Endothelial cell of umbilical vein (primary cell): ENCODE measurements at regions not wholly inside any gene's neighbourhood (a gene's known extent, or its start where the extent isn't known, plus 50 kb on each side); places are given as distances from the start of the nearest gene placed in this dataset.

Experiments
- BruUV-seq: library from RNA; stranded (reverse); fragments of 400-500 nt; replicated peaks from 2 replicates; lab custom pipeline; 2021; lab: Mats Ljungman, UMichigan
- CTCF ChIA-PET: fragments of 300-600, 350-600 bp; sonication (Branson Sonifier 250); formaldehyde crosslinking; loops from one replicate; lab custom pipeline; 2021; ENCODE audit warnings: antibody characterized with exemption, inconsistent platforms; lab: Charles Lee
- POLR2A ChIA-PET: fragments of 300-600, 350-600 bp; sonication (Branson Sonifier 250); formaldehyde crosslinking; loops from one replicate; lab custom pipeline; 2021; ENCODE audit warnings: antibody characterized with exemption, inconsistent platforms; lab: Charles Lee
- DNase-seq: peaks from one replicate; pipeline ENCODE4 v3.0.0-alpha.2; 2011; ENCODE audit warnings: low read depth, low spot score
- FAIRE-seq: peaks from 2 replicates; lab custom pipeline; 2011; peaks lifted over from hg19 to GRCh38; lab: Jason Lieb, UNC
- H2AFZ ChIP-seq: 2 replicates; pipeline ENCODE4 v1.6.0; 2012; ENCODE audit warnings: low read depth, low read length, control low read depth, inconsistent platforms
- H3K27ac ChIP-seq: 2 replicates; pipeline ENCODE4 v1.5.1; 2011; ENCODE audit warnings: low read depth, mild to moderate bottlenecking, control low read depth, low read length, moderate library complexity; ENCODE audit not compliant: insufficient read depth
- H3K27me3 ChIP-seq, 2 experiments: 2 replicates each; pipeline versions ENCODE4 v1.6.0 to v1.6.1; 2011; ENCODE audit warnings: low read length in 2 of 2, mixed read lengths in 1 of 2; ENCODE audit not compliant: control insufficient read depth in 2 of 2, insufficient read depth in 2 of 2
- H3K36me3 ChIP-seq, 2 experiments: 2 replicates in 1 of 2; 3 replicates in 1 of 2; pipeline ENCODE4 v1.5.1; 2011; ENCODE audit warnings: low read length in 2 of 2, mild to moderate bottlenecking in 1 of 2, moderate library complexity in 1 of 2; ENCODE audit not compliant: control insufficient read depth in 2 of 2, insufficient read depth in 2 of 2; ENCODE audit errors: extremely low read depth in 1 of 2
- H3K4me1 ChIP-seq: 3 replicates; pipeline ENCODE4 v1.5.1; 2011; ENCODE audit warnings: mild to moderate bottlenecking, low read length; ENCODE audit not compliant: control insufficient read depth, insufficient read depth; ENCODE audit errors: extremely low read depth
- H3K4me2 ChIP-seq: 2 replicates; pipeline ENCODE4 v1.6.1; 2011; ENCODE audit warnings: low read length, control low read depth, mixed read lengths; ENCODE audit not compliant: insufficient read depth
- H3K4me3 ChIP-seq, 3 experiments: fragments of 200-600 bp in 1 of 3; sonication (generic), shearing (Covaris generic) in 1 of 3; replicated peaks in 1 of 3; 2 replicates each; pipeline ENCODE4 v1.5.1; 2011 to 2016; ENCODE audit warnings: control low read depth in 3 of 3, low read length in 3 of 3, mild to moderate bottlenecking in 2 of 3, inconsistent platforms in 1 of 3, low read depth in 1 of 3, moderate library complexity in 1 of 3; ENCODE audit not compliant: insufficient read depth in 1 of 3
- H3K79me2 ChIP-seq: 2 replicates; pipeline ENCODE4 v1.6.0; 2012; ENCODE audit warnings: low read length, inconsistent platforms; ENCODE audit not compliant: control insufficient read depth, insufficient read depth
- H3K9ac ChIP-seq: replicated peaks from 2 replicates; pipeline ENCODE3; 2011; ENCODE audit warnings: low read length, control low read depth; ENCODE audit not compliant: insufficient read depth; ENCODE audit errors: extremely low read depth
- H3K9me1 ChIP-seq: replicated peaks from 3 replicates; pipeline ENCODE4 v1.6.0; 2011; ENCODE audit warnings: mild to moderate bottlenecking, low read length; ENCODE audit not compliant: control insufficient read depth, insufficient read depth; ENCODE audit errors: extremely low read depth
- H3K9me3 ChIP-seq: replicated peaks from 2 replicates; pipeline ENCODE4 v1.5.1; 2012; ENCODE audit warnings: low read length, inconsistent platforms; ENCODE audit not compliant: control insufficient read depth, insufficient read depth
- H4K20me1 ChIP-seq: replicated peaks from 2 replicates; pipeline ENCODE3; 2011; ENCODE audit warnings: mild to moderate bottlenecking, low read length; ENCODE audit not compliant: control insufficient read depth, insufficient read depth; ENCODE audit errors: extremely low read depth
- EZH2 ChIP-seq: IDR thresholded peaks from 2 replicates; pipeline ENCODE4 v1.6.1; 2012; ENCODE audit warnings: borderline replicate concordance, low read depth, mild to moderate bottlenecking, moderate library complexity, low read length, inconsistent platforms; ENCODE audit not compliant: severe bottlenecking
- FOS ChIP-seq: IDR thresholded peaks from 2 replicates; pipeline ENCODE4 v1.6.1; 2011; ENCODE audit warnings: mild to moderate bottlenecking, low read length, moderate library complexity, borderline replicate concordance; ENCODE audit not compliant: insufficient read depth
- GATA2 ChIP-seq: IDR thresholded peaks from 2 replicates; pipeline ENCODE4 v1.7.0; 2011; ENCODE audit warnings: low read depth, mild to moderate bottlenecking, moderate library complexity, mixed read lengths, low read length; ENCODE audit not compliant: insufficient read length, insufficient read depth
- JUN ChIP-seq: IDR thresholded peaks from 2 replicates; pipeline ENCODE4 v1.6.1; 2011; ENCODE audit warnings: borderline replicate concordance, low read depth; ENCODE audit not compliant: insufficient read length, insufficient read depth
- MYC ChIP-seq: IDR thresholded peaks from one replicate; pipeline ENCODE4 v1.6.1; 2011; ENCODE audit warnings: mild to moderate bottlenecking, low read depth, low read length
- POLR2A ChIP-seq: IDR thresholded peaks from 2 replicates; pipeline ENCODE4 v1.6.1; 2012; ENCODE audit warnings: low read depth, mild to moderate bottlenecking, control low read depth, low read length
- POLR2AphosphoS5 ChIP-seq: IDR thresholded peaks from 2 replicates; pipeline ENCODE4 v1.6.1; 2012; ENCODE audit warnings: low read depth, mild to moderate bottlenecking, control low read depth, low read length, moderate library complexity; ENCODE audit not compliant: insufficient read depth
- dilution Hi-C: fragments of 300-500 bp; cut with MboI; formaldehyde crosslinking; loops from one replicate; pipeline ENCODE4 v1.15.0; 2019; ENCODE audit warnings: low sequenced_read_pairs; ENCODE audit not compliant: extremely low pct_ligation_motif_present
- intact Hi-C: fragments of 100-400 bp; cut with micrococcal nuclease; formaldehyde crosslinking; loops from one replicate; pipeline ENCODE4 v1.10.0; 2022
- TF ChIP-seq, protein P1 (sequence below): IDR thresholded peaks from 2 replicates; pipeline ENCODE4 v1.6.1; 2011; ENCODE audit not compliant: insufficient read depth, insufficient read length
- TF ChIP-seq, protein P2 (sequence below), 2 donors: IDR thresholded peaks; 1 replicate in 1 of 2; 2 replicates in 1 of 2; pipeline ENCODE4 v1.5.1; 2011; ENCODE audit warnings: low read length in 2 of 2, mild to moderate bottlenecking in 2 of 2, moderate library complexity in 2 of 2, control low read depth in 1 of 2, inconsistent platforms in 1 of 2, low read depth in 1 of 2; ENCODE audit not compliant: insufficient read depth in 1 of 2; ENCODE audit errors: extremely low read depth in 1 of 2

DNA sequence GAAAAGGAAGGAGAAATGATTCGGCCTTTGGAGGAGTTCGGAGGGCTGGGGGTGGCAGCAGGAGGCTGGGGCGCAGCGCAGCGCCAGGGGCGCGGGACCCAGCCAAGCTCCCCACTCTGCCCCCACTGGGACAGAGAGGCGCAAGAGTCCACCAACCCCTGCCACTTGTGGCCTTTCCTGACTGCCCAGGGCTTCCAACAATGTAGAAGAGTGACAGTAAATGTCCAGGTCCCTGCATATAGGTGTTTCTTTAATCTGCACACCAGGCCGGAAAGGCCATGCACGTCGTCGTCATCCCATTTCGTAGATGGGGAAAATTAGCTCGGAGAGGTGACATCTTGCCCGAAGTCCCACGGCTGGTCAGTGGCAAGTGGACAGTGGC is 96.6 kb downstream of the INHBB start:
- Histone ChIP-seq H3K4me2 (no peak overlapping the region), H3K27ac (no peak overlapping the region), H3K4me3 (no peak overlapping the region), H3K36me3 (no peaks in the 10 kb centered on the region), H3K27me3 (peaks cover 29 to 37% of the 10 kb centered on the region in 2 experiments), H4K20me1 (no peaks in the 10 kb centered on the region), H3K9me3 (no peaks in the 10 kb centered on the region), H3K4me1 (no peaks in the 10 kb centered on the region), H3K79me2 (no peaks in the 10 kb centered on the region), H3K9ac (no peak overlapping the region), H3K9me1 (no peaks in the 10 kb centered on the region), H2AFZ (no peak overlapping the region)
- FAIRE-seq (no peak), DNase-seq (no peak)
- BruUV-seq, result no TSS peak
- POLR2A ChIA-PET, result no interaction called here
- TF ChIP-seq FOS (no peak), EZH2 (peak; percentile 92), JUN (no peak)
- dilution Hi-C loops (no loop called here), intact Hi-C loops (loop anchor here (10.0 kb wide), 1 partner anchor 232 kb away; no protein-coding TSS in a partner anchor)
- CTCF ChIA-PET, result no interaction called here

DNA sequence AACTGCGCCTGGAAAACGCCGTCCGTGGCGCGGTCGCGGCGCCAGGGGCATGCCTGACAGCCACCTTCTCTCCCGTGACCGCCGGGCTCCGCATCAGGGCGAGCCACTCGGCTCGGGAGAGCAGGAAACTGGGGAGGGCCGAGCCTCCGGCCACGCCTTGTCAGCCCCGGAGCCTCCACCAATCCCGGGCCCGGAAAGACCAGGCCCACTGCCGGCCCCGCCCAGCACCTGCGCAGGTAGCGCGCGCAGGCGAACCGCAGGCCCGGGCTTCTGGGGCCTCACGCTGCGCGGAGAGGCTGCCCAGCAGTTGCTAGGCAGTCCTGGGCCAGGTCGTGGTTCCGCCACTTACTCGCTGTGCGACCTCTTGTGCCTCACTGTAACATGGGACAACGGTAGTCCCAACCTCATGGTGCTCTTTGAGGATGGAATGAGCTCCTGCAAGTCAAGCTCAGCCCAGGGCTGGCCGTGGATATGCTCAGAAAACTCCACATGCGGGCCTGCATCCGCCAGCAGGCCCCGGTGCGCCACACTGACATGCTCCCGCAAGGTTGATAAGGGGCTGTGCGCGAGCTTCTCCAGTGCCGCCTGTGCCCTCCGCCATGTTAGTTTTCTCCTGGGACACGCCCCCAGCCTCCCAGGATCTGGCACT is 97.1 kb downstream of the INHBB start:
- CTCF ChIA-PET, result no interaction called here
- Histone ChIP-seq H3K27me3 (peaks cover 29 to 37% of the 10 kb centered on the region in 2 experiments), H3K79me2 (no peaks in the 10 kb centered on the region), H3K4me2 (no peak overlapping the region), H4K20me1 (no peaks in the 10 kb centered on the region), H3K27ac (no peak overlapping the region), H3K9me3 (no peaks in the 10 kb centered on the region), H2AFZ (no peak overlapping the region), H3K4me3 (no peak overlapping the region), H3K9ac (no peak overlapping the region), H3K36me3 (no peaks in the 10 kb centered on the region), H3K4me1 (no peaks in the 10 kb centered on the region), H3K9me1 (no peaks in the 10 kb centered on the region)
- dilution Hi-C loops, result no loop called here
- intact Hi-C loops, result loop anchor here (10.0 kb wide), 1 partner anchor 232 kb away; no protein-coding TSS in a partner anchor
- BruUV-seq, result no TSS peak
- no peak for DNase-seq
- TF ChIP-seq FOS, result no peak
- no peak for TF ChIP-seq GATA2
- no peak for TF ChIP-seq EZH2
- TF ChIP-seq JUN, result no peak
- no peak for TF ChIP-seq MYC
- TF ChIP-seq, protein P1, sequence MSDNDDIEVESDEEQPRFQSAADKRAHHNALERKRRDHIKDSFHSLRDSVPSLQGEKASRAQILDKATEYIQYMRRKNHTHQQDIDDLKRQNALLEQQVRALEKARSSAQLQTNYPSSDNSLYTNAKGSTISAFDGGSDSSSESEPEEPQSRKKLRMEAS, result no peak
- TF ChIP-seq, protein P2, sequence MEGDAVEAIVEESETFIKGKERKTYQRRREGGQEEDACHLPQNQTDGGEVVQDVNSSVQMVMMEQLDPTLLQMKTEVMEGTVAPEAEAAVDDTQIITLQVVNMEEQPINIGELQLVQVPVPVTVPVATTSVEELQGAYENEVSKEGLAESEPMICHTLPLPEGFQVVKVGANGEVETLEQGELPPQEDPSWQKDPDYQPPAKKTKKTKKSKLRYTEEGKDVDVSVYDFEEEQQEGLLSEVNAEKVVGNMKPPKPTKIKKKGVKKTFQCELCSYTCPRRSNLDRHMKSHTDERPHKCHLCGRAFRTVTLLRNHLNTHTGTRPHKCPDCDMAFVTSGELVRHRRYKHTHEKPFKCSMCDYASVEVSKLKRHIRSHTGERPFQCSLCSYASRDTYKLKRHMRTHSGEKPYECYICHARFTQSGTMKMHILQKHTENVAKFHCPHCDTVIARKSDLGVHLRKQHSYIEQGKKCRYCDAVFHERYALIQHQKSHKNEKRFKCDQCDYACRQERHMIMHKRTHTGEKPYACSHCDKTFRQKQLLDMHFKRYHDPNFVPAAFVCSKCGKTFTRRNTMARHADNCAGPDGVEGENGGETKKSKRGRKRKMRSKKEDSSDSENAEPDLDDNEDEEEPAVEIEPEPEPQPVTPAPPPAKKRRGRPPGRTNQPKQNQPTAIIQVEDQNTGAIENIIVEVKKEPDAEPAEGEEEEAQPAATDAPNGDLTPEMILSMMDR (IDR thresholded peaks at IDR 0.05; ENCODE audit: extremely low read depth in 1 of 2, insufficient read depth in 1 of 2, low read depth in 1 of 2, low read length in 2 of 2), result no peak
- TF ChIP-seq POLR2A, result no peak
- TF ChIP-seq POLR2AphosphoS5, result no peak
- FAIRE-seq, result no peak
- POLR2A ChIA-PET, result no interaction called here
